ENCODE measurements at regions not wholly inside any gene's neighbourhood (a gene's known extent, or its start where the extent isn't known, plus 50 kb on each side); places are given as distances from the start of the nearest gene placed in this dataset.

DNA sequence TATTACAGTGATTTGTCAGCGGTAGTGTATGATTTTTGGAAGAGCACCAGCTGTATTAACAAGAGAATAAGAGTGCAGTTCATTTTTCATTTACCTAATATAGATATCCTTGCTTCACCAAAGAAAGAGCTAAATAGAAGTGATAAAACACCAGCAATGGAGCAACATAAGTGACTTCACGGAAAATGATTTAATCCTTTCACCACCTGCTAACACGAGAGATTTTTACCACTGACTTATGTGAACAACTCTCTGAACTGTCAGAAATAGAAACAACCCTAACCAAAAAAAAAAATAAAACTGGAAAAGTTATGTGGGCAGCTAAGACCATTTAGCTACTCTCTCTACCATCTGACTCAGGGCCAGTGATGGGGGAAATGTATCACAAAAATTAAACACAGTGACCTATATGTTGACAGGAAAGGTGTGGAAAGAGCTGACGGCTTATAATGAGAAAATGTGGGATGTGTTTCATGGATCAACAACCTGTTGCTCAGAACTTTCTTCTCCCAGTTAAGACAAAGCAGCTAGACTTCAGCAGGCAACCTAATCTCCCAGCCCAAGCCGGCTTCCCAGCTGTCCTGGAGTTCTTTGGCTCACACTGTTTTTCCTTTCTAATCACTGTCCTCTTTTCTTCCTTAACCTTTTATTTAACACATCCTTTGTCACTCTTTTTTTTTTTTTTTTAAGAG is 272.7 kb downstream of the SS18 start:
- H3K4me1 ChIP-seq (ENCODE audit: insufficient read depth): peaks cover 2% of the 10 kb centered on the region
- H3K4me3 ChIP-seq: no peak overlapping the region
- H3K36me3 ChIP-seq: no peaks in the 10 kb centered on the region
- TF ChIP-seq, protein P1, sequence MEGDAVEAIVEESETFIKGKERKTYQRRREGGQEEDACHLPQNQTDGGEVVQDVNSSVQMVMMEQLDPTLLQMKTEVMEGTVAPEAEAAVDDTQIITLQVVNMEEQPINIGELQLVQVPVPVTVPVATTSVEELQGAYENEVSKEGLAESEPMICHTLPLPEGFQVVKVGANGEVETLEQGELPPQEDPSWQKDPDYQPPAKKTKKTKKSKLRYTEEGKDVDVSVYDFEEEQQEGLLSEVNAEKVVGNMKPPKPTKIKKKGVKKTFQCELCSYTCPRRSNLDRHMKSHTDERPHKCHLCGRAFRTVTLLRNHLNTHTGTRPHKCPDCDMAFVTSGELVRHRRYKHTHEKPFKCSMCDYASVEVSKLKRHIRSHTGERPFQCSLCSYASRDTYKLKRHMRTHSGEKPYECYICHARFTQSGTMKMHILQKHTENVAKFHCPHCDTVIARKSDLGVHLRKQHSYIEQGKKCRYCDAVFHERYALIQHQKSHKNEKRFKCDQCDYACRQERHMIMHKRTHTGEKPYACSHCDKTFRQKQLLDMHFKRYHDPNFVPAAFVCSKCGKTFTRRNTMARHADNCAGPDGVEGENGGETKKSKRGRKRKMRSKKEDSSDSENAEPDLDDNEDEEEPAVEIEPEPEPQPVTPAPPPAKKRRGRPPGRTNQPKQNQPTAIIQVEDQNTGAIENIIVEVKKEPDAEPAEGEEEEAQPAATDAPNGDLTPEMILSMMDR (IDR thresholded peaks at IDR 0.05): no peak
- TF ChIP-seq POLR2A (IDR thresholded peaks at IDR 0.05) (no peak), EP300 (IDR thresholded peaks at IDR 0.05) (no peak)
- H3K27ac ChIP-seq: no peak overlapping the region
- intact Hi-C loops (cut with DNase I): loop anchor here in 1 of 4 donors (10.0 kb wide), 1 partner anchor 57 kb away; no protein-coding TSS in a partner anchor
- H3K9me3 ChIP-seq: no peaks in the 10 kb centered on the region
- WGBS, 3 donors: 64 to 78% (median 70%) methylated on average over 5 of the region's 5 CpGs
- H3K27me3 ChIP-seq: no peaks in the 10 kb centered on the region
- no peak for DNase-seq

DNA sequence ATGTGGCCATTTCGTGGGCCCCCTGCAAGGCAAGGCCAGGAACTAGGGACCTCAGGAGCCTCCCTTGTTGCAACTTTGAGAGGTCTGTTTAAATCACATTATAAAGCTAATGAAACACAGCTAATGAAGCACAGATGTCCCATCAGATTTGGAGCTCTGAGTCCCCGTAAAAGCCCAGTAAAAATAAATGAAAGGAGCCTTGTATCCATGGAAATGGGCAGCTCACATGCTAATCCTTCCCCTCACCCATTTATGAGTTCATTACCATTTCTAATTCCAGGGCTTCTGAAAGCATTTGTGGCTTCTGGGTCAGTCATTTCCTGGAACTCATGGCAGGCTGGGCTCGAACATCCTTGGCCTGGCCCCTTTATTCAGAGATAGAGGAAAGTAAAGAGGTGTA is 274.8 kb downstream of the SS18 start:
- no peak for DNase-seq
- 84 to 94% (median 85%) methylated on average over 3 of the region's 3 CpGs for WGBS, 3 donors
- Histone ChIP-seq H3K9me3 (no peaks in the 10 kb centered on the region), H3K27me3 (no peaks in the 10 kb centered on the region), H3K4me1 (ENCODE audit: insufficient read depth) (peaks cover 2% of the 10 kb centered on the region), H3K27ac (no peak overlapping the region), H3K4me3 (no peak overlapping the region), H3K36me3 (no peaks in the 10 kb centered on the region)
- TF ChIP-seq, protein P1 (IDR thresholded peaks at IDR 0.05): no peak
- no peak for TF ChIP-seq POLR2A (IDR thresholded peaks at IDR 0.05)
- TF ChIP-seq EP300 (IDR thresholded peaks at IDR 0.05): no peak
- intact Hi-C loops (cut with DNase I): loop anchor here in 1 of 4 donors (10.0 kb wide), 1 partner anchor 59 kb away; no protein-coding TSS in a partner anchor

DNA sequence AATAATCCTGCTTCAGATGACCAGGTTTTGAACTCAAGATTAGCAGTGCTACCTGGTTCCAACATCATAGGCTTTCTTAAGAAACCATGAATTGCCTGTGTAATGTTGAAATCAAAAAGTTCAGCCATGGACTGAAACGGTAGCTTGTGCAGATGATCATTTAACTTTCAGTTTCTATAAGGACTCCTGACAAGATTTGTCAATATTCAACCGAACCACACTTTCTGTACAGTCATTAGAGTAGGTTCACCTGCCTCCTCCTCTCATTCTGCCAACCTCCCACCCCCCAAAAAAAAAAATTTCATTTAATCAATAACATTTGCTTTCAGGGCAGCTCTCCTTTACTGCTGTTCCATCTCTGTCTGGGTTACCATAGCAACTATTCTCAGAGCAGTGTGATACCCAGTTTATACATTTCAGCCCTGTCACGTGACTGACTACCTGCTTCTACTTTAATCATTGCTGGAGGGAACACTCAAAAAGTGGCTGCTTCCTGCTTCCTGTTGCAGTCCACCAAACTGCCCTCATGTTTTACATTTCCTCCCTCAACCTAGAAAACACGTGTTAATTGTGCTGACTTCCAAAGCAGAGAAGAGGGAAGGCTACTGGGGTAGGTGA is 275.5 kb downstream of the SS18 start:
- H3K27ac ChIP-seq: no peak overlapping the region
- no peaks in the 10 kb centered on the region for H3K36me3 ChIP-seq
- intact Hi-C loops (cut with DNase I): loop anchor here in 1 of 4 donors (10.0 kb wide), 1 partner anchor 60 kb away; no protein-coding TSS in a partner anchor
- DNase-seq: no peak
- no peak overlapping the region for H3K4me3 ChIP-seq
- TF ChIP-seq, protein P1 (IDR thresholded peaks at IDR 0.05): no peak
- TF ChIP-seq EP300 (IDR thresholded peaks at IDR 0.05): no peak
- no peak for TF ChIP-seq POLR2A (IDR thresholded peaks at IDR 0.05)
- no peaks in the 10 kb centered on the region for H3K9me3 ChIP-seq
- H3K4me1 ChIP-seq (ENCODE audit: insufficient read depth): peaks cover 2% of the 10 kb centered on the region
- no peaks in the 10 kb centered on the region for H3K27me3 ChIP-seq
- 68 to 80% (median 70%) methylated on average over 4 of the region's 4 CpGs for WGBS, 3 donors

DNA sequence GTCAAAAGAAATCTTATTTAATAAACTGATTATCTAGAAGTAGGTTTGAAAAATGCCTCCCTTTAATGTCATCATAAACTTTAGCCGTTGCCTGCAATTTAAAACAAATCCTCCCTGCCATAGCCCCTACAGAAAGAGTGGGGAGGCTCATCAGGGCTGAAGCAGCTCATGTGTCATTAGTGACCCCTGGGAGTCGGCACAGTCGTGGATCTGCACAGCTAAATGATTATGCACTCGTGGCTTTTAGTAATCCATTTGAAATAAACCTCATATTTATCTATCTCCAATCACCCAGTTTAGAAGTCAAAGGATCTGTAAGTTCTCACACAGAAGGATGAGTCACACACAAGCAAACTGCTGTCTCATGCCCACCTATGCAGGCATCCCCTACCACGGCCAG is 277.3 kb downstream of the SS18 start:
- intact Hi-C loops (cut with DNase I): loop anchor here in 1 of 4 donors (10.0 kb wide), 1 partner anchor 62 kb away; no protein-coding TSS in a partner anchor
- DNase-seq: no peak
- TF ChIP-seq EP300 (IDR thresholded peaks at IDR 0.05): no peak
- TF ChIP-seq, protein P1 (IDR thresholded peaks at IDR 0.05): no peak
- no peak for TF ChIP-seq POLR2A (IDR thresholded peaks at IDR 0.05)
- no peak overlapping the region for H3K4me3 ChIP-seq
- no peaks in the 10 kb centered on the region for H3K36me3 ChIP-seq
- H3K27me3 ChIP-seq: no peaks in the 10 kb centered on the region
- 50 to 57% (median 54%) methylated on average over 5 of the region's 5 CpGs for whole genome bisulfite sequencing, 3 donors
- H3K27ac ChIP-seq: no peak overlapping the region
- H3K4me1 ChIP-seq (ENCODE audit: insufficient read depth): no peaks in the 10 kb centered on the region
- H3K9me3 ChIP-seq: no peaks in the 10 kb centered on the region

Measured in ovary (tissue), 7 donors.